H1 (cell line): ENCODE measurements at regions not wholly inside any gene's neighbourhood (a gene's known extent, or its start where the extent isn't known, plus 50 kb on each side); places are given as distances from the start of the nearest gene placed in this dataset.

Experiments
- CTCF ChIA-PET: fragments of 300-600 bp; sonication (Branson Sonifier 250); formaldehyde crosslinking; loops from one replicate; lab custom pipeline; 2021; ENCODE audit not compliant: partially characterized antibody; lab: Charles Lee
- POLR2A ChIA-PET: fragments of 300-600 bp; sonication (Branson Sonifier 250); formaldehyde crosslinking; loops from one replicate; lab custom pipeline; 2021; ENCODE audit warnings: inconsistent platforms; ENCODE audit not compliant: partially characterized antibody; lab: Charles Lee
- DNase-seq, 2 experiments: peaks; one replicate each; pipeline versions ENCODE4 v3.0.0 to v3.0.0-alpha.2; 2010 to 2022; ENCODE audit warnings: low spot score in 2 of 2, low read depth in 1 of 2, mixed read lengths in 1 of 2
- FAIRE-seq: peaks from 2 replicates; lab custom pipeline; 2011; peaks lifted over from hg19 to GRCh38; lab: Jason Lieb, UNC
- H2AFZ ChIP-seq: 2 replicates; pipeline ENCODE4 v1.8.1; 2012; ENCODE audit warnings: low read length, inconsistent platforms
- H2AK5ac ChIP-seq: 2 replicates; pipeline ENCODE4 v1.6.1; 2013; ENCODE audit warnings: low read depth, low read length
- H2BK120ac ChIP-seq: replicated peaks from 2 replicates; pipeline ENCODE3; 2013; ENCODE audit warnings: low read depth, low read length, inconsistent platforms
- H2BK12ac ChIP-seq: 2 replicates; pipeline ENCODE4 v1.6.1; 2013; ENCODE audit warnings: low read depth, low read length
- H2BK15ac ChIP-seq: 2 replicates; pipeline ENCODE4 v1.6.1; 2013; ENCODE audit warnings: low read length
- H2BK20ac ChIP-seq: 2 replicates; pipeline ENCODE4 v1.6.1; 2013; ENCODE audit warnings: low read length
- H2BK5ac ChIP-seq: 2 replicates; pipeline ENCODE4 v1.6.1; 2013; ENCODE audit warnings: low read depth, low read length
- H3K14ac ChIP-seq: 2 replicates; pipeline ENCODE4 v1.6.1; 2013; ENCODE audit warnings: inconsistent platforms; ENCODE audit not compliant: insufficient read length
- H3K18ac ChIP-seq: 2 replicates; pipeline ENCODE4 v1.6.1; 2013; ENCODE audit warnings: low read length; ENCODE audit errors: extremely low read depth
- H3K23ac ChIP-seq: 2 replicates; pipeline ENCODE4 v1.6.1; 2013; ENCODE audit warnings: inconsistent platforms; ENCODE audit not compliant: insufficient read length
- H3K23me2 ChIP-seq: 2 replicates; pipeline ENCODE4 v1.6.1; 2013; ENCODE audit warnings: low read depth, low read length
- H3K27ac ChIP-seq: 2 replicates; pipeline ENCODE4 v1.6.1; 2011; ENCODE audit warnings: low read depth, low read length, inconsistent platforms
- H3K27me3 ChIP-seq, 4 experiments: replicated peaks in 1 of 4; 1 replicate in 1 of 4; 2 replicates in 3 of 4; pipeline versions ENCODE4 v1.6.1 to v1.8.1; 2011 to 2013; ENCODE audit warnings: low read length in 3 of 4, mild to moderate bottlenecking in 3 of 4, inconsistent platforms in 2 of 4, mixed read lengths in 2 of 4, moderate library complexity in 1 of 4; ENCODE audit not compliant: control insufficient read depth in 3 of 4, insufficient read depth in 3 of 4; ENCODE audit errors: extremely low read depth in 1 of 4
- H3K36me3 ChIP-seq, 4 experiments: 2 replicates each; pipeline versions ENCODE4 v1.6.1 to v1.8.1; 2011 to 2013; ENCODE audit warnings: mild to moderate bottlenecking in 4 of 4, low read length in 3 of 4, moderate library complexity in 2 of 4, control low read depth in 1 of 4, inconsistent platforms in 1 of 4; ENCODE audit not compliant: insufficient read depth in 4 of 4, control insufficient read depth in 2 of 4
- H3K4ac ChIP-seq: replicated peaks from 2 replicates; pipeline ENCODE3; 2013; ENCODE audit warnings: low read length, low read depth, mixed read lengths, inconsistent platforms; ENCODE audit not compliant: insufficient read length
- H3K4me1 ChIP-seq, 4 experiments: replicated peaks in 1 of 4; 1 replicate in 1 of 4; 2 replicates in 3 of 4; pipeline versions ENCODE4 v1.6.1 to v1.8.1; 2011 to 2013; ENCODE audit warnings: low read length in 3 of 4, inconsistent platforms in 2 of 4, mixed read lengths in 1 of 4; ENCODE audit not compliant: insufficient read depth in 4 of 4, control insufficient read depth in 3 of 4
- H3K4me2 ChIP-seq, 2 experiments: 2 replicates each; pipeline versions ENCODE4 v1.6.1 to v1.8.1; 2011 to 2013; ENCODE audit warnings: low read depth in 2 of 2, low read length in 2 of 2, control low read depth in 1 of 2, inconsistent platforms in 1 of 2, mild to moderate bottlenecking in 1 of 2; ENCODE audit not compliant: insufficient read depth in 1 of 2
- H3K4me3 ChIP-seq, 4 experiments: fragments of 200-600, 300-600 bp in 1 of 4; sonication (generic), shearing (Covaris generic), sonication (Bioruptor Twin) in 1 of 4; 2 replicates each; pipeline versions ENCODE4 v1.5.1 to v1.8.1; 2011 to 2016; ENCODE audit warnings: low read length in 4 of 4, low read depth in 3 of 4, control low read depth in 2 of 4, inconsistent platforms in 2 of 4, mild to moderate bottlenecking in 2 of 4, mixed read lengths in 1 of 4, moderate library complexity in 1 of 4; ENCODE audit not compliant: insufficient read depth in 2 of 4; ENCODE audit errors: extremely low read depth in 1 of 4
- H3K56ac ChIP-seq: replicated peaks from 2 replicates; pipeline ENCODE3; 2013; ENCODE audit warnings: low read depth, mild to moderate bottlenecking, mixed read lengths, low read length, inconsistent platforms; ENCODE audit not compliant: insufficient read length
- H3K79me1 ChIP-seq: 2 replicates; pipeline ENCODE4 v1.6.1; 2013; ENCODE audit warnings: low read depth, low read length, control low read depth
- H3K79me2 ChIP-seq, 2 experiments: 2 replicates each; pipeline versions ENCODE4 v1.6.1 to v1.8.1; 2012 to 2013; ENCODE audit warnings: low read length in 2 of 2, mild to moderate bottlenecking in 2 of 2, inconsistent platforms in 1 of 2; ENCODE audit not compliant: insufficient read depth in 2 of 2, control insufficient read depth in 1 of 2
- H3K9ac ChIP-seq, 4 experiments: replicated peaks in 1 of 4; 1 replicate in 1 of 4; 2 replicates in 3 of 4; pipeline versions ENCODE4 v1.6.1 to v1.8.1; 2011 to 2013; ENCODE audit warnings: low read depth in 3 of 4, low read length in 3 of 4, control low read depth in 2 of 4, mild to moderate bottlenecking in 2 of 4, moderate library complexity in 2 of 4, inconsistent platforms in 1 of 4; ENCODE audit errors: extremely low read depth in 1 of 4
- H3K9me3 ChIP-seq, 2 experiments: 2 replicates each; pipeline versions ENCODE4 v1.6.1 to v1.8.1; 2012 to 2013; ENCODE audit warnings: mild to moderate bottlenecking in 2 of 2, moderate library complexity in 2 of 2, control low read depth in 1 of 2, inconsistent platforms in 1 of 2, low read depth in 1 of 2, low read length in 1 of 2, mixed read lengths in 1 of 2; ENCODE audit not compliant: insufficient read depth in 2 of 2
- H4K20me1 ChIP-seq, 2 experiments: replicated peaks in 1 of 2; 2 replicates each; pipeline versions ENCODE3 to v1.8.1; 2011 to 2013; ENCODE audit warnings: inconsistent platforms in 2 of 2, low read length in 2 of 2, mild to moderate bottlenecking in 1 of 2; ENCODE audit not compliant: insufficient read depth in 2 of 2, control insufficient read depth in 1 of 2
- H4K5ac ChIP-seq: 2 replicates; pipeline ENCODE4 v1.6.1; 2013; ENCODE audit warnings: low read length, low read depth, mixed read lengths, inconsistent platforms; ENCODE audit not compliant: insufficient read length
- H4K8ac ChIP-seq: 2 replicates; pipeline ENCODE4 v1.8.0; 2013; ENCODE audit warnings: mild to moderate bottlenecking, moderate library complexity, low read length, inconsistent platforms; ENCODE audit not compliant: insufficient read depth; ENCODE audit errors: extremely low read depth
- H4K91ac ChIP-seq: replicated peaks from 2 replicates; pipeline ENCODE3; 2013; ENCODE audit warnings: low read length, mixed read lengths, inconsistent platforms; ENCODE audit not compliant: insufficient read length
- BRCA1 ChIP-seq: IDR thresholded peaks from 2 replicates; pipeline ENCODE4 v1.6.1; 2012; ENCODE audit warnings: low read depth, low read length, improper control_type of control experiment
- CTBP2 ChIP-seq: IDR thresholded peaks from 2 replicates; pipeline ENCODE4 v1.7.0; 2011; ENCODE audit warnings: borderline replicate concordance, mild to moderate bottlenecking, moderate library complexity, mixed read lengths, low read length; ENCODE audit not compliant: insufficient read depth, insufficient read length
- CTCF ChIP-seq, 3 experiments: IDR thresholded peaks; 1 replicate in 2 of 3; 2 replicates in 1 of 3; pipeline versions ENCODE4 v1.5.1 to v1.6.1; 2011; ENCODE audit warnings: low read length in 3 of 3, mild to moderate bottlenecking in 3 of 3, inconsistent platforms in 2 of 3, low read depth in 1 of 3, moderate library complexity in 1 of 3; ENCODE audit not compliant: insufficient read depth in 1 of 3; ENCODE audit errors: control extremely low read depth in 1 of 3
- EZH2 ChIP-seq: fragments of 200-600 bp; sonication (generic); IDR thresholded peaks from 2 replicates; pipeline ENCODE4 v1.7.1; 2012; ENCODE audit warnings: low read depth, mild to moderate bottlenecking, moderate library complexity, low read length, inconsistent platforms; ENCODE audit not compliant: severe bottlenecking
- FOSL1 ChIP-seq: IDR thresholded peaks from 2 replicates; pipeline ENCODE4 v1.6.1; 2011; ENCODE audit warnings: mild to moderate bottlenecking, low read depth, low read length, moderate library complexity; ENCODE audit not compliant: insufficient read depth
- GTF2F1 ChIP-seq: IDR thresholded peaks from 2 replicates; pipeline ENCODE4 v1.6.1; 2012; ENCODE audit warnings: low read depth, low read length, improper control_type of control experiment, borderline replicate concordance
- RNF2 ChIP-seq: fragments of 200-900, 300-1000 bp; sonication (generic); IDR thresholded peaks from 2 replicates; pipeline ENCODE4 v1.7.1; 2016; ENCODE audit warnings: borderline replicate concordance, low read depth, mild to moderate bottlenecking, antibody characterized with exemption, low read length; ENCODE audit not compliant: poor library complexity, severe bottlenecking; ENCODE audit errors: missing control alignments
- RXRA ChIP-seq: IDR thresholded peaks from 2 replicates; pipeline ENCODE4 v1.6.1; 2011; ENCODE audit warnings: low read depth, mild to moderate bottlenecking, low read length, moderate library complexity; ENCODE audit not compliant: insufficient read depth
- SP1 ChIP-seq: IDR thresholded peaks from 2 replicates; pipeline ENCODE4 v1.6.1; 2011; ENCODE audit warnings: low read depth, low read length
- SRF ChIP-seq: IDR thresholded peaks from 2 replicates; pipeline ENCODE4 v1.6.1; 2011; ENCODE audit warnings: mild to moderate bottlenecking, low read depth, low read length, moderate library complexity
- WGBS, 2 experiments: shearing (Covaris generic) in 1 of 2; methylation state at CpG; one replicate each; pipeline versions ENCODE4 v1.1.6 to v1.1.7; 2013 to 2015; ENCODE audit warnings: low lambda C conversion rate in 2 of 2, mixed read lengths in 2 of 2, inconsistent platforms in 1 of 2, low coverage in 1 of 2, missing lambda C conversion rate in 1 of 2; ENCODE audit not compliant: insufficient replicate concordance in 2 of 2, insufficient coverage in 1 of 2, insufficient read length in 1 of 2; ENCODE audit errors: extremely low coverage in 1 of 2, missing lambda C conversion rate in 1 of 2; 5-methylcytosine and 5-hydroxymethylcytosine counted together
- TF ChIP-seq, protein P1 (sequence below): IDR thresholded peaks from 2 replicates; pipeline ENCODE4 v1.6.1; 2012; ENCODE audit warnings: inconsistent platforms

DNA sequence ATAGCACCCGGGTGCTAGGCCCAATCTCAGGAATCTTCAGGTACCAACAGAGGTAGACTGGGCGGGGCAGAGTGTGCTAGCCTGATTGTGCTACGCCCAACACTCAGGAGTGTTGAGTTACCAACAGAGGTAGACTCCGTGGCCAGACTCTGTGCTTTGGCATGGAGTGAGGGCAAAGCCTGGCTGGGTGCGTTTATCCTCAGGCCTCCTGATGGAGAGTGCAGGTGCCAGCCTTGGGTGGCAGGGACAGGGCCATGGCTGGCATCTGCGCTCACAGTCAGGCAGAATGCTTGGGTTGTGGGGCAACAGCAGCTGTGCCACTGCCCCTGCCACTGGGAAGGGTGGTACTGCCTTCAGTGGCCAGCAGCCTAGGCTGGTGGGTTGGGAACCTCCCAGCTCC, 111.6 kb downstream of the NEUROD6 start:
- Histone ChIP-seq H4K20me1 (no peaks in the 10 kb centered on the region), H3K27me3 (no peaks in the 10 kb centered on the region; a peak in 1 of 7 replicates), H3K23me2 (no peaks in the 10 kb centered on the region), H2BK20ac (no peak overlapping the region), H3K14ac (no peak overlapping the region), H3K4me3 (no peak overlapping the region), H4K8ac (no peak overlapping the region), H3K4ac (no peak overlapping the region), H3K79me1 (no peaks in the 10 kb centered on the region), H3K36me3 (no peaks in the 10 kb centered on the region), H3K9me3 (peaks cover 8 to 17% of the 10 kb centered on the region in 2 experiments; a peak in 2 of 4 replicates), H2AK5ac (no peak overlapping the region), H4K5ac (no peak overlapping the region), H3K4me2 (no peak overlapping the region), H3K27ac (no peak overlapping the region), H3K79me2 (no peaks in the 10 kb centered on the region), H3K4me1 (no peaks in the 10 kb centered on the region), H2BK12ac (no peak overlapping the region), H3K18ac (no peak overlapping the region), H2BK120ac (no peak overlapping the region), H2BK5ac (no peak overlapping the region), H4K91ac (no peak overlapping the region), H3K56ac (no peak overlapping the region), H3K23ac (no peak overlapping the region), H3K9ac (no peak overlapping the region), H2BK15ac (no peak overlapping the region), H2AFZ (no peak overlapping the region)
- POLR2A ChIA-PET: no interaction called here
- FAIRE-seq (no peak), DNase-seq (no peak)
- CTCF ChIA-PET: no interaction called here
- 83% methylated on average over 6 of the region's 6 CpGs; no CpG with 5 or more reads in 1 of the 2 experiments for WGBS, 2 experiments
- no peak for TF ChIP-seq BRCA1
- TF ChIP-seq CTBP2: no peak
- TF ChIP-seq SRF: no peak
- no peak for TF ChIP-seq CTCF (IDR thresholded peaks at IDR 0.05; ENCODE audit: control extremely low read depth in 1 of 3, insufficient read depth in 1 of 3, low read depth in 1 of 3, low read length in 3 of 3)
- no peak for TF ChIP-seq RXRA
- TF ChIP-seq, protein P1, sequence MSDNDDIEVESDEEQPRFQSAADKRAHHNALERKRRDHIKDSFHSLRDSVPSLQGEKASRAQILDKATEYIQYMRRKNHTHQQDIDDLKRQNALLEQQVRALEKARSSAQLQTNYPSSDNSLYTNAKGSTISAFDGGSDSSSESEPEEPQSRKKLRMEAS: no peak
- no peak for TF ChIP-seq EZH2
- no peak for TF ChIP-seq RNF2
- TF ChIP-seq SP1: no peak
- no peak for TF ChIP-seq FOSL1
- TF ChIP-seq GTF2F1: no peak
